Neural cell (in vitro differentiated cells): ENCODE measurements at regions not wholly inside any gene's neighbourhood (a gene's known extent, or its start where the extent isn't known, plus 50 kb on each side); places are given as distances from the start of the nearest gene placed in this dataset.

Experiments used
- H2AFZ ChIP-seq: fragments of 200-600, 300-800 bp; sonication (generic), shearing (Covaris generic); 2 replicates; pipeline ENCODE4 v1.6.0; 2014; ENCODE audit warnings: low read depth, mild to moderate bottlenecking, antibody characterized with exemption, low read length, moderate library complexity
- H3F3A ChIP-seq: fragments of 200-600 bp; shearing (Covaris generic); 2 replicates; pipeline ENCODE4 v1.6.1; 2016; ENCODE audit warnings: mild to moderate bottlenecking, moderate library complexity, mixed read lengths, antibody characterized with exemption, low read length; ENCODE audit not compliant: insufficient read depth, poor library complexity, severe bottlenecking
- H3K27ac ChIP-seq: fragments of 200-600, 300-800 bp; sonication (generic), shearing (Covaris generic); 2 replicates; pipeline ENCODE4 v1.5.1; 2014; ENCODE audit warnings: mild to moderate bottlenecking, low read length, moderate library complexity
- H3K27me3 ChIP-seq: fragments of 300-800, 200-600 bp; sonication (generic), shearing (Covaris generic); 2 replicates; pipeline ENCODE4 v1.6.0; 2014; ENCODE audit warnings: mild to moderate bottlenecking, low read depth, low read length, moderate library complexity; ENCODE audit not compliant: insufficient read depth
- H3K36me3 ChIP-seq: fragments of 300-800, 200-600 bp; sonication (generic), shearing (Covaris generic); 2 replicates; pipeline ENCODE4 v1.5.1; 2014; ENCODE audit warnings: mild to moderate bottlenecking, antibody characterized with exemption, low read length, moderate library complexity; ENCODE audit not compliant: insufficient read depth
- H3K4me2 ChIP-seq: fragments of 300-800, 200-600 bp; sonication (generic), shearing (Covaris generic); 2 replicates; pipeline ENCODE4 v1.6.0; 2014; ENCODE audit warnings: mild to moderate bottlenecking, low read length
- H3K4me3 ChIP-seq: fragments of 300-800, 200-600 bp; sonication (generic), shearing (Covaris generic); 2 replicates; pipeline ENCODE4 v1.5.1; 2014; ENCODE audit warnings: mild to moderate bottlenecking, low read length, moderate library complexity
- H3K79me2 ChIP-seq: fragments of 200-600 bp; shearing (Covaris generic); replicated peaks from 2 replicates; pipeline ENCODE4 v1.6.0; 2014; ENCODE audit warnings: mild to moderate bottlenecking, low read length, moderate library complexity; ENCODE audit not compliant: insufficient read depth
- H3K9ac ChIP-seq: fragments of 300-800, 200-600 bp; sonication (generic), shearing (Covaris generic); 2 replicates; pipeline ENCODE4 v1.6.1; 2016; ENCODE audit warnings: mild to moderate bottlenecking, low read length, mixed read lengths
- H3K9me2 ChIP-seq: fragments of 200-600 bp; shearing (Covaris generic); 2 replicates; pipeline ENCODE4 v1.6.1; 2016; ENCODE audit warnings: mild to moderate bottlenecking, low read length, mixed read lengths; ENCODE audit not compliant: insufficient read depth
- H3K9me3 ChIP-seq: fragments of 200-600, 300-800 bp; sonication (generic), shearing (Covaris generic); 2 replicates; pipeline ENCODE4 v1.6.1; 2016; ENCODE audit warnings: mild to moderate bottlenecking, mixed run types, low read length, moderate library complexity, mixed read lengths
- H4K20me1 ChIP-seq: fragments of 200-600 bp; shearing (Covaris generic); 2 replicates; pipeline ENCODE4 v1.6.1; 2016; ENCODE audit warnings: mild to moderate bottlenecking, mixed run types; ENCODE audit not compliant: insufficient read depth
- CTCF ChIP-seq: fragments of 450-650 bp; IDR thresholded peaks from 2 replicates; pipeline ENCODE4 v1.5.1; 2014; ENCODE audit warnings: antibody characterized with exemption, mild to moderate bottlenecking, moderate library complexity; ENCODE audit not compliant: poor library complexity, severe bottlenecking
- EP300 ChIP-seq: fragments of 450-650 bp; conservative IDR thresholded peaks from 2 replicates; pipeline ENCODE4 v1.6.1; 2014; ENCODE audit warnings: antibody characterized with exemption, mild to moderate bottlenecking, moderate library complexity; ENCODE audit not compliant: poor library complexity, severe bottlenecking
- EZH2 ChIP-seq: fragments of 200-600, 300-800 bp; shearing (Covaris generic), sonication (generic); IDR thresholded peaks from 2 replicates; pipeline ENCODE4 v1.6.1; 2014; ENCODE audit warnings: antibody characterized with exemption, low read length, borderline replicate concordance, mild to moderate bottlenecking; ENCODE audit not compliant: insufficient read depth, poor library complexity, severe bottlenecking
- MXI1 ChIP-seq: fragments of 450-650 bp; conservative IDR thresholded peaks from 2 replicates; pipeline ENCODE4 v1.6.1; 2014; ENCODE audit warnings: antibody characterized with exemption, mild to moderate bottlenecking; ENCODE audit not compliant: poor library complexity, severe bottlenecking
- POLR2AphosphoS5 ChIP-seq: IDR thresholded peaks from 2 replicates; pipeline ENCODE4 v1.6.1; 2012
- RAD21 ChIP-seq: fragments of 450-650 bp; conservative IDR thresholded peaks from 2 replicates; pipeline ENCODE4 v1.6.1; 2014; ENCODE audit warnings: antibody characterized with exemption, mild to moderate bottlenecking, moderate library complexity
- REST ChIP-seq: IDR thresholded peaks from 2 replicates; pipeline ENCODE4 v1.6.1; 2012; ENCODE audit warnings: borderline replicate concordance
- SMC3 ChIP-seq: fragments of 450-650 bp; conservative IDR thresholded peaks from 2 replicates; pipeline ENCODE4 v1.6.1; 2014; ENCODE audit warnings: antibody characterized with exemption, mild to moderate bottlenecking, moderate library complexity; ENCODE audit not compliant: poor library complexity
- TAF1 ChIP-seq: IDR thresholded peaks from 2 replicates; pipeline ENCODE4 v1.6.1; 2012; ENCODE audit warnings: low read depth

GRCh38 chr22:46067159-46068111, 82.9 kb upstream of the PPARA start:
- Histone ChIP-seq H3F3A (no peaks in the 10 kb centered on the region), H2AFZ (no peak overlapping the region), H3K4me2 (no peak overlapping the region), H3K9me2 (no peaks in the 10 kb centered on the region), H3K27me3 (peaks cover 93% of the 10 kb centered on the region), H3K4me3 (no peak overlapping the region), H3K79me2 (no peaks in the 10 kb centered on the region), H3K9ac (no peak overlapping the region), H3K36me3 (no peaks in the 10 kb centered on the region), H3K27ac (no peak overlapping the region), H3K9me3 (no peaks in the 10 kb centered on the region), H4K20me1 (no peaks in the 10 kb centered on the region)
- TF ChIP-seq EZH2: no peak
- no peak for TF ChIP-seq EP300
- no peak for TF ChIP-seq REST
- no peak for TF ChIP-seq RAD21
- TF ChIP-seq SMC3: no peak
- no peak for TF ChIP-seq MXI1
- no peak for TF ChIP-seq POLR2AphosphoS5
- TF ChIP-seq CTCF: no peak
- no peak for TF ChIP-seq TAF1

GRCh38 chr22:46068181-46068592, 82.1 kb upstream of the PPARA start:
- H2AFZ ChIP-seq: no peak overlapping the region
- TF ChIP-seq RAD21 (no peak), SMC3 (no peak), POLR2AphosphoS5 (no peak), TAF1 (no peak), CTCF (no peak), EP300 (no peak), REST (no peak)
- no peaks in the 10 kb centered on the region for H3K79me2 ChIP-seq
- H4K20me1 ChIP-seq: no peaks in the 10 kb centered on the region
- no peak overlapping the region for H3K9ac ChIP-seq
- H3K9me2 ChIP-seq: no peaks in the 10 kb centered on the region
- peaks cover 93% of the 10 kb centered on the region for H3K27me3 ChIP-seq
- no peak overlapping the region for H3K4me2 ChIP-seq
- H3K4me3 ChIP-seq: no peak overlapping the region
- H3K27ac ChIP-seq: no peak overlapping the region
- H3K9me3 ChIP-seq: no peaks in the 10 kb centered on the region
- H3F3A ChIP-seq: no peaks in the 10 kb centered on the region
- no peaks in the 10 kb centered on the region for H3K36me3 ChIP-seq
